GM23338 (cell line): ENCODE measurements at regions not wholly inside any gene's neighbourhood (a gene's known extent, or its start where the extent isn't known, plus 50 kb on each side); places are given as distances from the start of the nearest gene placed in this dataset.

ENCODE experiments used
- ATAC-seq: fragments of 200-7000 bp; cut with Tn5 transposase; 3 replicates; pipeline ENCODE4 v1.9.1; 2020
- DNase-seq: peaks from one replicate; pipeline ENCODE4 v3.0.0-alpha.2; 2015; ENCODE audit warnings: low spot score
- H2AFZ ChIP-seq: fragments of 200-600 bp; sonication (generic); 2 replicates; pipeline ENCODE4 v1.8.0; 2016; ENCODE audit warnings: antibody characterized with exemption, mild to moderate bottlenecking, moderate library complexity
- H3F3A ChIP-seq: fragments of 200-600 bp; sonication (generic); replicated peaks from 2 replicates; pipeline ENCODE4 v1.8.0; 2017; ENCODE audit warnings: antibody characterized with exemption, mixed run types, low read depth
- H3K27ac ChIP-seq: fragments of 200-600 bp; sonication (generic); 2 replicates; pipeline ENCODE4 v1.6.1; 2016; ENCODE audit warnings: low read depth
- H3K27me3 ChIP-seq: fragments of 200-600 bp; sonication (generic); 2 replicates; pipeline ENCODE4 v1.8.0; 2016; ENCODE audit warnings: mild to moderate bottlenecking, mixed run types, moderate library complexity; ENCODE audit not compliant: insufficient read depth
- H3K36me3 ChIP-seq: fragments of 200-600 bp; sonication (generic); 2 replicates; pipeline ENCODE4 v1.8.0; 2016; ENCODE audit warnings: mild to moderate bottlenecking; ENCODE audit not compliant: insufficient read depth
- H3K4me1 ChIP-seq: fragments of 200-600 bp; sonication (generic); 2 replicates; pipeline ENCODE4 v1.8.0; 2016; ENCODE audit warnings: mild to moderate bottlenecking, moderate library complexity; ENCODE audit not compliant: insufficient read depth
- H3K4me2 ChIP-seq: fragments of 200-600 bp; sonication (generic); 2 replicates; pipeline ENCODE4 v1.7.1; 2017; ENCODE audit warnings: mixed run types
- H3K4me3 ChIP-seq: fragments of 200-600 bp; sonication (generic); 2 replicates; pipeline ENCODE4 v1.6.1; 2016; ENCODE audit warnings: mixed run types
- H3K79me2 ChIP-seq: fragments of 200-600 bp; sonication (generic); replicated peaks from 2 replicates; pipeline ENCODE4 v1.8.0; 2017; ENCODE audit warnings: mild to moderate bottlenecking; ENCODE audit not compliant: insufficient read depth
- H3K9me2 ChIP-seq: fragments of 200-600 bp; sonication (generic); 2 replicates; pipeline ENCODE4 v1.8.0; 2017; ENCODE audit not compliant: insufficient read depth
- H4K20me1 ChIP-seq: fragments of 200-600 bp; sonication (generic); replicated peaks from 2 replicates; pipeline ENCODE4 v1.8.0; 2017; ENCODE audit warnings: mild to moderate bottlenecking; ENCODE audit not compliant: insufficient read depth
- H3K27ac Mint-ChIP-seq: 2 replicates; pipeline ENCODE4 v1.8.0; 2020; ENCODE audit warnings: inconsistent platforms, mild to moderate bottlenecking, moderate library complexity, mixed read lengths
- H3K27me3 Mint-ChIP-seq: 3 replicates; pipeline ENCODE4 v1.8.0; 2022; ENCODE audit warnings: low read depth, mild to moderate bottlenecking, moderate library complexity, mixed read lengths, inconsistent platforms; ENCODE audit not compliant: insufficient read depth, poor library complexity
- H3K36me3 Mint-ChIP-seq: 3 replicates; pipeline ENCODE4 v1.8.0; 2021; ENCODE audit warnings: low read depth, mild to moderate bottlenecking, inconsistent platforms, moderate library complexity, mixed read lengths
- H3K4me1 Mint-ChIP-seq: 3 replicates; pipeline ENCODE4 v1.8.0; 2020; ENCODE audit warnings: mild to moderate bottlenecking, inconsistent platforms, mixed read lengths
- H3K4me3 Mint-ChIP-seq: 3 replicates; pipeline ENCODE4 v1.8.0; 2021; ENCODE audit warnings: moderate library complexity, mild to moderate bottlenecking, inconsistent platforms, mixed read lengths
- H3K9me3 Mint-ChIP-seq: 3 replicates; pipeline ENCODE4 v1.8.0; 2020; ENCODE audit warnings: moderate library complexity, mild to moderate bottlenecking, inconsistent platforms, mixed read lengths
- CREB1 ChIP-seq: fragments of 250-450 bp; sonication (Bioruptor Pico); IDR thresholded peaks from 2 replicates; pipeline ENCODE4 v1.5.0; 2020; ENCODE audit warnings: low read depth, mild to moderate bottlenecking, moderate library complexity
- EZH2 ChIP-seq: fragments of 200-600 bp; sonication (generic); IDR thresholded peaks from one replicate; pipeline ENCODE4 v1.8.0; 2017; ENCODE audit warnings: antibody characterized with exemption, mild to moderate bottlenecking, low read depth; ENCODE audit not compliant: unreplicated experiment
- EZH2phosphoT487 ChIP-seq: fragments of 200-600 bp; sonication (generic); IDR thresholded peaks from one replicate; pipeline ENCODE4 v1.8.1; 2018; ENCODE audit warnings: antibody characterized with exemption; ENCODE audit not compliant: unreplicated experiment
- JUNB ChIP-seq: IDR thresholded peaks from one replicate; pipeline ENCODE4 v1.6.1; 2016; ENCODE audit warnings: antibody characterized with exemption; ENCODE audit not compliant: unreplicated experiment
- NANOG ChIP-seq: IDR thresholded peaks from 2 replicates; pipeline ENCODE4 v1.6.1; 2016; ENCODE audit warnings: antibody characterized with exemption, borderline replicate concordance
- STAT1 ChIP-seq: IDR thresholded peaks from one replicate; pipeline ENCODE4 v1.6.1; 2016; ENCODE audit warnings: antibody characterized with exemption; ENCODE audit not compliant: unreplicated experiment
- ZNF114 ChIP-seq: fragments of 250-450 bp; sonication (Bioruptor Pico); IDR thresholded peaks from 2 replicates; pipeline ENCODE4 v1.5.0; 2020; ENCODE audit warnings: mild to moderate bottlenecking, moderate library complexity
- ZNF331 ChIP-seq: fragments of 250-450 bp; sonication (Bioruptor Pico); IDR thresholded peaks from 2 replicates; pipeline ENCODE4 v1.5.0; 2020; ENCODE audit warnings: low read depth, mild to moderate bottlenecking, moderate library complexity
- TF ChIP-seq, protein P1 (sequence below): IDR thresholded peaks from 2 replicates; pipeline ENCODE4 v1.6.1; 2016; ENCODE audit warnings: antibody characterized with exemption
- TF ChIP-seq, protein P2 (sequence below): IDR thresholded peaks from one replicate; pipeline ENCODE4 v1.6.1; 2018; ENCODE audit warnings: antibody characterized with exemption; ENCODE audit not compliant: unreplicated experiment
- TF ChIP-seq, protein P3 (sequence below), 2 experiments: fragments of 200-600 bp in 1 of 2; sonication (generic) in 1 of 2; conservative IDR thresholded peaks; 2 replicates each; pipeline versions ENCODE4 v1.5.1 to v1.6.1; 2016 to 2017; ENCODE audit warnings: antibody characterized with exemption in 2 of 2, low read depth in 2 of 2, mild to moderate bottlenecking in 2 of 2, moderate library complexity in 1 of 2

DNA sequence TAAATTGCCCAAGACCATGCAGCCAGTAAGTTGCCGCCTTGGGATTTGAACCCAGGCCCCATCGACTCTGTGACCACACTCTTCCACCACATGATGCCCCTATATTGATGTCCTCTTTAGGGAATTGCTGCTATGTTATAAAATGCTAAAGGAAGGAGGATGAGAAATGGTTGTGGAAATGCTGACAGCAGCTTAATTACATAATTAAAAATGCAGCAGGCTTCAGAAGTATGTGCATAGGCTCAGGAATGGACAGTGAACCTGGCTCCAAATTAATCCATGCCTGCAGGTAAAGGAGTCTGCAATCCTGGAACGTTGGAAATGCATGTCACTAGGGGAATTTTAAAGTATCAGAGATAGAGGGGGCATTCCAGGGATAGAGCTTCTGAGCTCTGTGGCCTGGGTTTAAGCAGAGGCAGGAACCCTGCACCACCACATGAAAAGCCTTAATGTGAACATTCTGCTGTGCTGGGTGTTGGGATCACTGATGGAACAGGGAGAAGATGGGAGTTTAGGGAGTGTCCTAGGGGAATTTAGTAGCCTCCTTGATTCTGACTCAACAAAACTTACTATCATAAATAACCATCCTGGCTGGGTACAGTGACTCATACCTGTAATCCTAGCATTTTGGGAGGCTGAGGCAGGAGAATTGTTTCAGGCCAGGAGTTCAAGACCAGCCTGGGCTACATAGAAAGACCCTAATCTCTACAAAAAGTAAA, 76.1 kb upstream of the CCDC85A start:
- Histone ChIP-seq H3K27me3 (no peaks in the 10 kb centered on the region), H3K36me3 (no peaks in the 10 kb centered on the region), H4K20me1 (no peaks in the 10 kb centered on the region), H3F3A (no peaks in the 10 kb centered on the region), H3K27ac (no peak overlapping the region), H2AFZ (no peak overlapping the region), H3K9me2 (peaks cover 7% of the 10 kb centered on the region; the same call in 1 of the 2 replicates), H3K79me2 (no peaks in the 10 kb centered on the region), H3K4me3 (no peak overlapping the region), H3K4me1 (no peaks in the 10 kb centered on the region), H3K4me2 (no peak overlapping the region)
- ATAC-seq (no peak), DNase-seq (no peak)
- Mint-ChIP-seq H3K9me3 (no peaks in the 10 kb centered on the region), H3K4me3 (no peak overlapping the region), H3K36me3 (no peaks in the 10 kb centered on the region; the same call in 2 of the 3 replicates), H3K4me1 (peaks cover under 1% of the 10 kb centered on the region), H3K27me3 (peaks cover 6% of the 10 kb centered on the region), H3K27ac (no peak overlapping the region)
- TF ChIP-seq STAT1 (no peak), CREB1 (CRISPR knock-in tag) (no peak), ZNF331 (CRISPR knock-in tag) (no peak), ZNF114 (CRISPR knock-in tag) (no peak), JUNB (no peak), NANOG (no peak), EZH2phosphoT487 (no peak), EZH2 (no peak)
- TF ChIP-seq, protein P1, sequence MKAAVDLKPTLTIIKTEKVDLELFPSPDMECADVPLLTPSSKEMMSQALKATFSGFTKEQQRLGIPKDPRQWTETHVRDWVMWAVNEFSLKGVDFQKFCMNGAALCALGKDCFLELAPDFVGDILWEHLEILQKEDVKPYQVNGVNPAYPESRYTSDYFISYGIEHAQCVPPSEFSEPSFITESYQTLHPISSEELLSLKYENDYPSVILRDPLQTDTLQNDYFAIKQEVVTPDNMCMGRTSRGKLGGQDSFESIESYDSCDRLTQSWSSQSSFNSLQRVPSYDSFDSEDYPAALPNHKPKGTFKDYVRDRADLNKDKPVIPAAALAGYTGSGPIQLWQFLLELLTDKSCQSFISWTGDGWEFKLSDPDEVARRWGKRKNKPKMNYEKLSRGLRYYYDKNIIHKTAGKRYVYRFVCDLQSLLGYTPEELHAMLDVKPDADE, result no peak
- TF ChIP-seq, protein P2, sequence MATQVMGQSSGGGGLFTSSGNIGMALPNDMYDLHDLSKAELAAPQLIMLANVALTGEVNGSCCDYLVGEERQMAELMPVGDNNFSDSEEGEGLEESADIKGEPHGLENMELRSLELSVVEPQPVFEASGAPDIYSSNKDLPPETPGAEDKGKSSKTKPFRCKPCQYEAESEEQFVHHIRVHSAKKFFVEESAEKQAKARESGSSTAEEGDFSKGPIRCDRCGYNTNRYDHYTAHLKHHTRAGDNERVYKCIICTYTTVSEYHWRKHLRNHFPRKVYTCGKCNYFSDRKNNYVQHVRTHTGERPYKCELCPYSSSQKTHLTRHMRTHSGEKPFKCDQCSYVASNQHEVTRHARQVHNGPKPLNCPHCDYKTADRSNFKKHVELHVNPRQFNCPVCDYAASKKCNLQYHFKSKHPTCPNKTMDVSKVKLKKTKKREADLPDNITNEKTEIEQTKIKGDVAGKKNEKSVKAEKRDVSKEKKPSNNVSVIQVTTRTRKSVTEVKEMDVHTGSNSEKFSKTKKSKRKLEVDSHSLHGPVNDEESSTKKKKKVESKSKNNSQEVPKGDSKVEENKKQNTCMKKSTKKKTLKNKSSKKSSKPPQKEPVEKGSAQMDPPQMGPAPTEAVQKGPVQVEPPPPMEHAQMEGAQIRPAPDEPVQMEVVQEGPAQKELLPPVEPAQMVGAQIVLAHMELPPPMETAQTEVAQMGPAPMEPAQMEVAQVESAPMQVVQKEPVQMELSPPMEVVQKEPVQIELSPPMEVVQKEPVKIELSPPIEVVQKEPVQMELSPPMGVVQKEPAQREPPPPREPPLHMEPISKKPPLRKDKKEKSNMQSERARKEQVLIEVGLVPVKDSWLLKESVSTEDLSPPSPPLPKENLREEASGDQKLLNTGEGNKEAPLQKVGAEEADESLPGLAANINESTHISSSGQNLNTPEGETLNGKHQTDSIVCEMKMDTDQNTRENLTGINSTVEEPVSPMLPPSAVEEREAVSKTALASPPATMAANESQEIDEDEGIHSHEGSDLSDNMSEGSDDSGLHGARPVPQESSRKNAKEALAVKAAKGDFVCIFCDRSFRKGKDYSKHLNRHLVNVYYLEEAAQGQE, result no peak
- TF ChIP-seq, protein P3, sequence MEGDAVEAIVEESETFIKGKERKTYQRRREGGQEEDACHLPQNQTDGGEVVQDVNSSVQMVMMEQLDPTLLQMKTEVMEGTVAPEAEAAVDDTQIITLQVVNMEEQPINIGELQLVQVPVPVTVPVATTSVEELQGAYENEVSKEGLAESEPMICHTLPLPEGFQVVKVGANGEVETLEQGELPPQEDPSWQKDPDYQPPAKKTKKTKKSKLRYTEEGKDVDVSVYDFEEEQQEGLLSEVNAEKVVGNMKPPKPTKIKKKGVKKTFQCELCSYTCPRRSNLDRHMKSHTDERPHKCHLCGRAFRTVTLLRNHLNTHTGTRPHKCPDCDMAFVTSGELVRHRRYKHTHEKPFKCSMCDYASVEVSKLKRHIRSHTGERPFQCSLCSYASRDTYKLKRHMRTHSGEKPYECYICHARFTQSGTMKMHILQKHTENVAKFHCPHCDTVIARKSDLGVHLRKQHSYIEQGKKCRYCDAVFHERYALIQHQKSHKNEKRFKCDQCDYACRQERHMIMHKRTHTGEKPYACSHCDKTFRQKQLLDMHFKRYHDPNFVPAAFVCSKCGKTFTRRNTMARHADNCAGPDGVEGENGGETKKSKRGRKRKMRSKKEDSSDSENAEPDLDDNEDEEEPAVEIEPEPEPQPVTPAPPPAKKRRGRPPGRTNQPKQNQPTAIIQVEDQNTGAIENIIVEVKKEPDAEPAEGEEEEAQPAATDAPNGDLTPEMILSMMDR (conservative IDR thresholded peaks at IDR 0.05; ENCODE audit: low read depth in 2 of 2), result no peak
